K562 (cell line): ENCODE measurements at regions not wholly inside any gene's neighbourhood (a gene's known extent, or its start where the extent isn't known, plus 50 kb on each side); places are given as distances from the start of the nearest gene placed in this dataset.

ENCODE experiments used
- ATAC-seq: fragments of 200-7000 bp; cut with Tn5 transposase; 3 replicates; pipeline ENCODE4 v1.9.1; 2020; ENCODE audit warnings: moderate library complexity
- BruUV-seq: library from RNA; stranded (reverse); fragments of 400-500 nt; replicated peaks from 2 replicates; lab custom pipeline; 2021; lab: Mats Ljungman, UMichigan
- CTCF ChIA-PET: fragments of 300-600 bp; formaldehyde crosslinking; extraction: SDS; loops from one replicate; lab custom pipeline; 2021; ENCODE audit warnings: low intra/inter-chr PET ratio; lab: Yijun Ruan, JAX
- POLR2A ChIA-PET: fragments of 300-600, 350-650 bp; sonication (Branson Sonifier 250); formaldehyde crosslinking; extraction: SDS; loops from one replicate; lab custom pipeline; 2021; ENCODE audit warnings: antibody characterized with exemption, inconsistent platforms; lab: Yijun Ruan, JAX
- DNase-seq, 4 experiments: peaks; one replicate each; pipeline versions ENCODE4 v3.0.0 to v3.0.0-alpha.2; 2011 to 2018; ENCODE audit warnings: low spot score in 3 of 4, mixed read lengths in 3 of 4; ENCODE audit errors: extremely low read depth in 1 of 4
- FAIRE-seq: peaks from 2 replicates; lab custom pipeline; 2011; peaks lifted over from hg19 to GRCh38; lab: Jason Lieb, UNC
- H2AFZ ChIP-seq: 2 replicates; pipeline ENCODE4 v1.6.0; 2011; ENCODE audit warnings: low read depth, low read length, control low read depth, inconsistent platforms
- H3K27ac ChIP-seq: fragments of 200-600 bp; 3 replicates; pipeline ENCODE4 v1.8.0; 2011; ENCODE audit warnings: low read depth, mild to moderate bottlenecking, control low read depth, inconsistent platforms, low read length, moderate library complexity, mixed read lengths; ENCODE audit errors: extremely low read depth
- H3K27me3 ChIP-seq, 2 experiments: fragments of 300-600 bp in 1 of 2; 2 replicates in 1 of 2; 3 replicates in 1 of 2; pipeline versions ENCODE4 v1.6.0 to v1.8.0; 2011; ENCODE audit warnings: inconsistent platforms in 2 of 2, low read length in 2 of 2, mild to moderate bottlenecking in 1 of 2, mixed read lengths in 1 of 2, moderate library complexity in 1 of 2; ENCODE audit not compliant: control insufficient read depth in 2 of 2, insufficient read depth in 2 of 2
- H3K36me3 ChIP-seq: fragments of 300-600 bp; 3 replicates; pipeline ENCODE4 v1.8.0; 2011; ENCODE audit warnings: mild to moderate bottlenecking, low read length, inconsistent platforms; ENCODE audit not compliant: control insufficient read depth, insufficient read depth
- H3K4me1 ChIP-seq, 2 experiments: fragments of 200-600 bp in 1 of 2; replicated peaks in 1 of 2; 2 replicates in 1 of 2; 3 replicates in 1 of 2; pipeline versions ENCODE4 v1.5.1 to v1.8.0; 2011; ENCODE audit warnings: inconsistent platforms in 2 of 2, low read length in 2 of 2, mild to moderate bottlenecking in 1 of 2, mixed read lengths in 1 of 2, moderate library complexity in 1 of 2; ENCODE audit not compliant: control insufficient read depth in 2 of 2, insufficient read depth in 2 of 2
- H3K4me2 ChIP-seq: 2 replicates; pipeline ENCODE4 v1.6.1; 2011; ENCODE audit warnings: low read length, control low read depth, inconsistent platforms, mixed read lengths; ENCODE audit not compliant: insufficient read depth
- H3K4me3 ChIP-seq: fragments of 200-600 bp; sonication (generic), shearing (Covaris generic); 2 replicates; pipeline ENCODE4 v1.5.1; 2016; ENCODE audit warnings: control low read depth, inconsistent platforms
- H3K79me2 ChIP-seq: fragments of 200-600 bp; 3 replicates; pipeline ENCODE4 v1.8.0; 2011; ENCODE audit warnings: low read length, inconsistent platforms; ENCODE audit not compliant: control insufficient read depth, insufficient read depth
- H3K9ac ChIP-seq, 2 experiments: 2 replicates each; pipeline versions ENCODE4 v1.6.0 to v1.6.1; 2011; ENCODE audit warnings: low read depth in 2 of 2, low read length in 2 of 2, control low read depth in 1 of 2, inconsistent platforms in 1 of 2, mild to moderate bottlenecking in 1 of 2, mixed read lengths in 1 of 2; ENCODE audit not compliant: insufficient read depth in 1 of 2
- H3K9me1 ChIP-seq: one replicate; pipeline ENCODE4 v1.6.0; 2011; ENCODE audit warnings: inconsistent platforms, mild to moderate bottlenecking, low read length, moderate library complexity; ENCODE audit not compliant: control insufficient read depth, insufficient read depth
- H3K9me3 ChIP-seq: replicated peaks from 2 replicates; pipeline ENCODE4 v1.5.1; 2011; ENCODE audit warnings: low read depth, low read length, inconsistent platforms; ENCODE audit not compliant: control insufficient read depth, insufficient read depth
- H4K20me1 ChIP-seq: replicated peaks from 2 replicates; pipeline ENCODE4 v1.6.1; 2011; ENCODE audit warnings: low read length, inconsistent platforms, mixed read lengths; ENCODE audit not compliant: control insufficient read depth, insufficient read depth
- ETV1 ChIP-seq: fragments of 450-650 bp; conservative IDR thresholded peaks from 2 replicates; pipeline ENCODE4 v1.6.1; 2016; ENCODE audit warnings: missing genetic modification characterization, control low read depth, low read depth, missing compliant biosample characterization
- FOXA1 ChIP-seq: fragments of 450-650 bp; IDR thresholded peaks from 2 replicates; pipeline ENCODE4 v1.6.1; 2016; ENCODE audit warnings: mild to moderate bottlenecking, borderline replicate concordance
- ILF3 ChIP-seq: fragments of 450-650 bp; IDR thresholded peaks from 2 replicates; pipeline ENCODE4 v1.6.1; 2018; ENCODE audit warnings: antibody characterized with exemption, mild to moderate bottlenecking, moderate library complexity, borderline replicate concordance
- JUN ChIP-seq, 2 experiments: sonication (generic) in 1 of 2; formaldehyde crosslinking in 1 of 2; IDR thresholded peaks; 2 replicates each; pipeline versions ENCODE4 v1.6.1 to v1.8.0; 2012 to 2022; ENCODE audit warnings: borderline replicate concordance in 2 of 2, mild to moderate bottlenecking in 2 of 2, improper control_type of control experiment in 1 of 2, low read depth in 1 of 2, low read length in 1 of 2, missing genetic modification reagents in 1 of 2
- USF1 ChIP-seq: sonication (generic); formaldehyde crosslinking; IDR thresholded peaks from 2 replicates; pipeline ENCODE4 v1.9.0; 2022; ENCODE audit warnings: mild to moderate bottlenecking, missing genetic modification reagents
- ZFPM2 ChIP-seq: fragments of 250-450 bp; sonication (Bioruptor Pico); IDR thresholded peaks from 2 replicates; pipeline ENCODE4 v1.5.1; 2022; ENCODE audit warnings: mild to moderate bottlenecking
- ZNF253 ChIP-seq: fragments of 250-450 bp; sonication (Bioruptor Pico); conservative IDR thresholded peaks from 2 replicates; pipeline ENCODE4 v1.6.1; 2021; ENCODE audit warnings: mild to moderate bottlenecking
- ZNF263 ChIP-seq: sonication (generic); formaldehyde crosslinking; IDR thresholded peaks from 2 replicates; pipeline ENCODE4 v1.8.0; 2022; ENCODE audit warnings: mild to moderate bottlenecking, missing genetic modification reagents, borderline replicate concordance
- in situ Hi-C: fragments of 300-500 bp; cut with MboI; formaldehyde crosslinking; loops from 4 replicates; pipeline ENCODE4 v1.15.0; 2018; ENCODE audit warnings: inconsistent platforms, mixed read lengths
- intact Hi-C: fragments of 100-400 bp; cut with micrococcal nuclease; formaldehyde crosslinking; loops from 2 replicates; pipeline ENCODE4 v1.14.2; 2022
- TF ChIP-seq, protein P1 (sequence below), 3 experiments: IDR thresholded peaks in 2 of 3; conservative IDR thresholded peaks in 1 of 3; 2 replicates each; pipeline ENCODE4 v1.5.1; 2011 to 2012; ENCODE audit warnings: low read length in 3 of 3, mild to moderate bottlenecking in 3 of 3, control low read depth in 2 of 3, improper control_type of control experiment in 1 of 3, inconsistent platforms in 1 of 3, low read depth in 1 of 3, mixed read lengths in 1 of 3, moderate library complexity in 1 of 3; ENCODE audit not compliant: insufficient read depth in 2 of 3
- TF ChIP-seq, protein P2 (sequence below): sonication (generic); formaldehyde crosslinking; IDR thresholded peaks from 2 replicates; pipeline ENCODE4 v1.8.0; 2022; ENCODE audit warnings: mild to moderate bottlenecking, low read depth, missing genetic modification reagents

DNA sequence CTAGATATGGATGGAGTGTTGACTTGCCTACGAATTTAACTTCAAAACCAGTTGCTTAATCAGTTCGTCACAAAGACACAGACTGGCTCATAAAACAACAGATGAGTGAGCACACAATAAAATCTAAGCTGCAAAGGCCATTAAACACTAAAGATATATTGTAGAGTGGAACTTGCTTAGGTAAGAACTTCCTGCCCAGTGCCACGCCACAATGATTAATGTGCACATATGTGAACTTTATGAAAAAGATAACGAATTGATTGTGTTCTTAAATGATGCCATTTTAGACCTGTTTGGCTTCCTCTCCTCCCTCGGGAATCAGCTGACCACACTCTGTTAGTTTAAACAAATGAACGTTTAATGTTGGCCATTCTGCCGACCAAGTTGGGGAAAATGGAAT lies 2031.3 kb upstream of the CELF4 start (continued):
- TF ChIP-seq JUN (IDR thresholded peaks at IDR 0.05; ENCODE audit: borderline replicate concordance, low read depth, low read length), result no peak
- TF ChIP-seq JUN (CRISPR knock-in tag; IDR thresholded peaks at IDR 0.05; ENCODE audit: borderline replicate concordance), result no peak
- TF ChIP-seq USF1 (CRISPR knock-in tag), result no peak
- TF ChIP-seq, protein P1, sequence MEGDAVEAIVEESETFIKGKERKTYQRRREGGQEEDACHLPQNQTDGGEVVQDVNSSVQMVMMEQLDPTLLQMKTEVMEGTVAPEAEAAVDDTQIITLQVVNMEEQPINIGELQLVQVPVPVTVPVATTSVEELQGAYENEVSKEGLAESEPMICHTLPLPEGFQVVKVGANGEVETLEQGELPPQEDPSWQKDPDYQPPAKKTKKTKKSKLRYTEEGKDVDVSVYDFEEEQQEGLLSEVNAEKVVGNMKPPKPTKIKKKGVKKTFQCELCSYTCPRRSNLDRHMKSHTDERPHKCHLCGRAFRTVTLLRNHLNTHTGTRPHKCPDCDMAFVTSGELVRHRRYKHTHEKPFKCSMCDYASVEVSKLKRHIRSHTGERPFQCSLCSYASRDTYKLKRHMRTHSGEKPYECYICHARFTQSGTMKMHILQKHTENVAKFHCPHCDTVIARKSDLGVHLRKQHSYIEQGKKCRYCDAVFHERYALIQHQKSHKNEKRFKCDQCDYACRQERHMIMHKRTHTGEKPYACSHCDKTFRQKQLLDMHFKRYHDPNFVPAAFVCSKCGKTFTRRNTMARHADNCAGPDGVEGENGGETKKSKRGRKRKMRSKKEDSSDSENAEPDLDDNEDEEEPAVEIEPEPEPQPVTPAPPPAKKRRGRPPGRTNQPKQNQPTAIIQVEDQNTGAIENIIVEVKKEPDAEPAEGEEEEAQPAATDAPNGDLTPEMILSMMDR (IDR thresholded peaks at IDR 0.05 in 2 of 3, conservative IDR thresholded peaks at IDR 0.05 in 1 of 3; ENCODE audit: insufficient read depth in 2 of 3, low read depth in 1 of 3, low read length in 3 of 3), result no peak
- TF ChIP-seq, all 486 proteins: peak for 0

GRCh38 chr18:39596221-39596620 lies 2030.6 kb upstream of the CELF4 start:
- Histone ChIP-seq H3K4me3 (no peak overlapping the region), H3K27me3 (no peaks in the 10 kb centered on the region), H4K20me1 (no peaks in the 10 kb centered on the region), H3K9me1 (no peaks in the 10 kb centered on the region), H3K9ac (no peak overlapping the region), H3K4me2 (no peak overlapping the region), H3K79me2 (no peaks in the 10 kb centered on the region), H3K36me3 (no peaks in the 10 kb centered on the region), H3K27ac (no peak overlapping the region), H3K4me1 (no peaks in the 10 kb centered on the region), H2AFZ (no peak overlapping the region), H3K9me3 (no peaks in the 10 kb centered on the region)
- in situ Hi-C loops (no loop called here), intact Hi-C loops (no loop called here)
- DNase-seq (no peak), ATAC-seq (no peak), FAIRE-seq (no peak)
- CTCF ChIA-PET, result no interaction called here
- POLR2A ChIA-PET, result no interaction called here
- no TSS peak for BruUV-seq
- TF ChIP-seq, protein P2, sequence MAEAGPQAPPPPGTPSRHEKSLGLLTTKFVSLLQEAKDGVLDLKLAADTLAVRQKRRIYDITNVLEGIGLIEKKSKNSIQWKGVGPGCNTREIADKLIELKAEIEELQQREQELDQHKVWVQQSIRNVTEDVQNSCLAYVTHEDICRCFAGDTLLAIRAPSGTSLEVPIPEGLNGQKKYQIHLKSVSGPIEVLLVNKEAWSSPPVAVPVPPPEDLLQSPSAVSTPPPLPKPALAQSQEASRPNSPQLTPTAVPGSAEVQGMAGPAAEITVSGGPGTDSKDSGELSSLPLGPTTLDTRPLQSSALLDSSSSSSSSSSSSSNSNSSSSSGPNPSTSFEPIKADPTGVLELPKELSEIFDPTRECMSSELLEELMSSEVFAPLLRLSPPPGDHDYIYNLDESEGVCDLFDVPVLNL, result no peak
- TF ChIP-seq ETV1 (tag) (no peak), ILF3 (no peak), FOXA1 (no peak), ZFPM2 (no peak), ZNF263 (CRISPR knock-in tag) (no peak), ZNF253 (CRISPR knock-in tag) (no peak)
